ENCODE measurements at regions not wholly inside any gene's neighbourhood (a gene's known extent, or its start where the extent isn't known, plus 50 kb on each side); places are given as distances from the start of the nearest gene placed in this dataset.

DNA sequence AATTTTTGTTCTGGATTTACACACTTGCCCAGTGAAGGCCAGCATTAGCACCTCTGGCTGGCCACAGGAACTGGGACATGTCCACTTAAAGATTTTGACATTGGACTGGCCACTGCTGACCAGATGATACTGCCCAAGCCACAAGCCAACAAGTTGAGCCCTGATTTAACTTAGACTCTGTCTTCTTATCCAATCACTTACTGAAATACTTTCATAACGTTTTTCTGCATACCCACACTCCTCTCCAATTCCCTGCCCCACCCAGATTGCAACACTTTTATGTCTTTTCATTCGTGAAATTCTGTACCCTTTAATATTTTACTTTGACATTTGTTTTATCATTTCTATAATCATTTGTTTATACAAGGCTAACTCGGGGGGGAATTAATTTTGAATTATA lies 170.3 kb upstream of the TAB2 start (continued):
- TF ChIP-seq RNF2 (IDR thresholded peaks at IDR 0.05; ENCODE audit: borderline replicate concordance, low read depth, low read length, missing control alignments, poor library complexity, severe bottlenecking) (no peak), RXRA (IDR thresholded peaks at IDR 0.05; ENCODE audit: insufficient read depth, low read depth, low read length) (no peak), CBX5 (IDR thresholded peaks at IDR 0.05; ENCODE audit: low read depth, low read length) (no peak), TAF7 (optimal IDR thresholded peaks at IDR 0.05; ENCODE audit: borderline replicate concordance, low read depth, low read length) (no peak)

All from H1 (cell line).